GM12891 (cell line): ENCODE measurements at regions not wholly inside any gene's neighbourhood (a gene's known extent, or its start where the extent isn't known, plus 50 kb on each side); places are given as distances from the start of the nearest gene placed in this dataset.

Experiments used
- DNase-seq: peaks from one replicate; pipeline ENCODE4 v3.0.0; 2011; ENCODE audit warnings: low spot score; ENCODE audit not compliant: insufficient read length
- FAIRE-seq: peaks from 2 replicates; lab custom pipeline; 2011; peaks lifted over from hg19 to GRCh38; lab: Jason Lieb, UNC
- PAX5 ChIP-seq: IDR thresholded peaks from 2 replicates; pipeline ENCODE4 v1.6.1; 2011; ENCODE audit warnings: low read length, moderate library complexity, mild to moderate bottlenecking; ENCODE audit not compliant: insufficient read depth, severe bottlenecking
- POLR2A ChIP-seq: IDR thresholded peaks from 2 replicates; pipeline ENCODE4 v1.6.1; 2011; ENCODE audit warnings: low read depth, low read length, control low read depth
- POLR2AphosphoS5 ChIP-seq: IDR thresholded peaks from 2 replicates; pipeline ENCODE4 v1.6.1; 2011; ENCODE audit warnings: low read depth, low read length, control low read depth
- POU2F2 ChIP-seq: IDR thresholded peaks from 2 replicates; pipeline ENCODE4 v1.6.1; 2011; ENCODE audit warnings: low read depth, mild to moderate bottlenecking, control low read depth, low read length, moderate library complexity
- SPI1 ChIP-seq: IDR thresholded peaks from 2 replicates; pipeline ENCODE4 v1.6.1; 2011; ENCODE audit warnings: low read depth, low read length, control low read depth
- TAF1 ChIP-seq: IDR thresholded peaks from 2 replicates; pipeline ENCODE4 v1.6.1; 2011; ENCODE audit warnings: low read depth, low read length, control low read depth

- no peak for DNase-seq
- TF ChIP-seq POLR2AphosphoS5, result no peak
- FAIRE-seq, result no peak
Observed at GRCh38 chr6:164216839-164217238, 802.3 kb downstream of the QKI start.

- FAIRE-seq (no peak), DNase-seq (no peak)
- no peak for TF ChIP-seq POU2F2
- no peak for TF ChIP-seq PAX5
- TF ChIP-seq POLR2A, result no peak
- TF ChIP-seq TAF1, result no peak
- no peak for TF ChIP-seq SPI1
- no peak for TF ChIP-seq POLR2AphosphoS5
Observed at GRCh38 chr6:164216368-164216767, 801.9 kb downstream of the QKI start.

- no peak for TF ChIP-seq TAF1
- TF ChIP-seq POLR2A, result no peak
- TF ChIP-seq POU2F2, result no peak
- no peak for TF ChIP-seq PAX5
- TF ChIP-seq POLR2AphosphoS5, result no peak
- TF ChIP-seq SPI1, result no peak
- no peak for DNase-seq
- no peak for FAIRE-seq
Observed at GRCh38 chr6:164214066-164214465, 799.5 kb downstream of the QKI start.

- TF ChIP-seq POU2F2, result no peak
- no peak for TF ChIP-seq SPI1
- TF ChIP-seq PAX5, result no peak
- TF ChIP-seq TAF1, result no peak
- no peak for TF ChIP-seq POLR2AphosphoS5
- TF ChIP-seq POLR2A, result no peak
- FAIRE-seq (no peak), DNase-seq (no peak)
Observed at GRCh38 chr6:164211254-164211653, 796.7 kb downstream of the QKI start.

- FAIRE-seq (no peak), DNase-seq (no peak)
- TF ChIP-seq POLR2AphosphoS5 (no peak), POU2F2 (no peak), POLR2A (no peak), PAX5 (no peak), TAF1 (no peak), SPI1 (no peak)
Observed at GRCh38 chr6:164210783-164211182, 796.3 kb downstream of the QKI start.

- no peak for FAIRE-seq
- DNase-seq, result no peak
- TF ChIP-seq POLR2A, result no peak
- TF ChIP-seq PAX5, result no peak
- no peak for TF ChIP-seq SPI1
- no peak for TF ChIP-seq POU2F2
Observed at GRCh38 chr6:164210323-164210722, 795.8 kb downstream of the QKI start.

- DNase-seq (no peak), FAIRE-seq (no peak)
- TF ChIP-seq POU2F2, result no peak
- no peak for TF ChIP-seq POLR2AphosphoS5
- TF ChIP-seq POLR2A, result no peak
- no peak for TF ChIP-seq PAX5
- no peak for TF ChIP-seq TAF1
- no peak for TF ChIP-seq SPI1
Observed at GRCh38 chr6:164208371-164208770, 793.9 kb downstream of the QKI start.

- FAIRE-seq (no peak), DNase-seq (no peak)
- TF ChIP-seq PAX5, result no peak
- no peak for TF ChIP-seq POU2F2
- no peak for TF ChIP-seq POLR2A
- no peak for TF ChIP-seq SPI1
- no peak for TF ChIP-seq POLR2AphosphoS5
- no peak for TF ChIP-seq TAF1
Observed at GRCh38 chr6:164206807-164207423, 792.4 kb downstream of the QKI start.

- DNase-seq, result no peak
- no peak for FAIRE-seq
- no peak for TF ChIP-seq POLR2A
- no peak for TF ChIP-seq PAX5
- TF ChIP-seq POU2F2, result no peak
- TF ChIP-seq TAF1, result no peak
- no peak for TF ChIP-seq SPI1
- TF ChIP-seq POLR2AphosphoS5, result no peak
Observed at GRCh38 chr6:164200071-164200470, 785.6 kb downstream of the QKI start.

GRCh38 chr6:164195942-164196281, 781.4 kb downstream of the QKI start:
- FAIRE-seq (no peak), DNase-seq (no peak)
- no peak for TF ChIP-seq POLR2A
- no peak for TF ChIP-seq SPI1
- TF ChIP-seq TAF1, result no peak
- TF ChIP-seq POU2F2, result no peak
- TF ChIP-seq POLR2AphosphoS5, result no peak
- TF ChIP-seq PAX5, result no peak
